H9 (cell line): ENCODE measurements at regions not wholly inside any gene's neighbourhood (a gene's known extent, or its start where the extent isn't known, plus 50 kb on each side); places are given as distances from the start of the nearest gene placed in this dataset.

Source experiments
- DNase-seq: peaks from one replicate; pipeline ENCODE4 v3.0.0-alpha.2; 2017
- H2AFZ ChIP-seq: one replicate; pipeline ENCODE4 v1.6.1; 2013; ENCODE audit warnings: mild to moderate bottlenecking, low read length, control low read depth, moderate library complexity
- H2AK5ac ChIP-seq: 2 replicates; pipeline ENCODE4 v1.6.1; 2013; ENCODE audit warnings: low read length, control low read depth, mixed read lengths; ENCODE audit not compliant: insufficient read length
- H2BK120ac ChIP-seq: one replicate; pipeline ENCODE4 v1.6.1; 2013; ENCODE audit warnings: low read depth, mild to moderate bottlenecking, low read length, control low read depth, inconsistent platforms; ENCODE audit not compliant: poor library complexity, severe bottlenecking
- H2BK12ac ChIP-seq: 2 replicates; pipeline ENCODE4 v1.6.1; 2013; ENCODE audit warnings: low read length, control low read depth, mixed read lengths, low read depth; ENCODE audit not compliant: insufficient read length
- H2BK15ac ChIP-seq: 2 replicates; pipeline ENCODE4 v1.6.1; 2013; ENCODE audit warnings: low read depth, low read length, control low read depth
- H2BK20ac ChIP-seq: one replicate; pipeline ENCODE4 v1.6.1; 2013; ENCODE audit warnings: low read depth, mild to moderate bottlenecking, low read length, control low read depth, inconsistent platforms; ENCODE audit not compliant: poor library complexity, severe bottlenecking
- H2BK5ac ChIP-seq: 2 replicates; pipeline ENCODE4 v1.6.1; 2013; ENCODE audit warnings: low read length, control low read depth, mixed read lengths; ENCODE audit not compliant: insufficient read length
- H3K14ac ChIP-seq: 2 replicates; pipeline ENCODE4 v1.6.1; 2013; ENCODE audit warnings: low read length, control low read depth; ENCODE audit not compliant: insufficient read depth
- H3K18ac ChIP-seq: 2 replicates; pipeline ENCODE4 v1.6.1; 2013; ENCODE audit warnings: low read depth, mild to moderate bottlenecking, mixed read lengths, low read length, control low read depth; ENCODE audit not compliant: insufficient read length
- H3K23ac ChIP-seq: 2 replicates; pipeline ENCODE4 v1.6.1; 2013; ENCODE audit warnings: low read length, control low read depth, mixed read lengths, low read depth; ENCODE audit not compliant: insufficient read length
- H3K23me2 ChIP-seq: 2 replicates; pipeline ENCODE4 v1.6.1; 2013; ENCODE audit warnings: low read depth, mild to moderate bottlenecking, mixed read lengths, low read length, control low read depth; ENCODE audit not compliant: insufficient read length, poor library complexity, severe bottlenecking
- H3K27ac ChIP-seq: 2 replicates; pipeline ENCODE4 v1.5.1; 2013; ENCODE audit warnings: low read length, control low read depth, mixed read lengths, low read depth; ENCODE audit not compliant: insufficient read length
- H3K27me3 ChIP-seq: 2 replicates; pipeline ENCODE4 v1.6.1; 2013; ENCODE audit warnings: low read length, control low read depth, inconsistent platforms; ENCODE audit not compliant: insufficient read depth
- H3K4ac ChIP-seq: 2 replicates; pipeline ENCODE4 v1.6.1; 2013; ENCODE audit warnings: low read depth, mild to moderate bottlenecking, control low read depth, inconsistent platforms, low read length, moderate library complexity
- H3K4me1 ChIP-seq: 2 replicates; pipeline ENCODE4 v1.6.1; 2013; ENCODE audit warnings: low read length, control low read depth, inconsistent platforms; ENCODE audit not compliant: insufficient read depth
- H3K4me2 ChIP-seq: 2 replicates; pipeline ENCODE4 v1.6.1; 2013; ENCODE audit warnings: low read length, control low read depth, mixed read lengths; ENCODE audit not compliant: insufficient read length, insufficient read depth
- H3K56ac ChIP-seq: 2 replicates; pipeline ENCODE4 v1.6.1; 2013; ENCODE audit warnings: low read depth, mild to moderate bottlenecking, mixed read lengths, low read length, control low read depth; ENCODE audit not compliant: insufficient read length
- H3K79me1 ChIP-seq: 2 replicates; pipeline ENCODE4 v1.6.1; 2013; ENCODE audit warnings: low read depth, mild to moderate bottlenecking, moderate library complexity, low read length, control low read depth, inconsistent platforms; ENCODE audit not compliant: insufficient read depth, poor library complexity, severe bottlenecking
- H3K79me2 ChIP-seq: 2 replicates; pipeline ENCODE4 v1.6.1; 2013; ENCODE audit warnings: low read length, control low read depth, inconsistent platforms; ENCODE audit not compliant: insufficient read depth
- H3K9ac ChIP-seq: 2 replicates; pipeline ENCODE4 v1.6.1; 2013; ENCODE audit warnings: low read length, control low read depth, mixed read lengths; ENCODE audit not compliant: insufficient read length; ENCODE audit errors: extremely low read depth
- H3K9me3 ChIP-seq: one replicate; pipeline ENCODE4 v1.6.1; 2013; ENCODE audit warnings: low read depth, low read length, inconsistent platforms; ENCODE audit not compliant: control insufficient read depth
- H3T11ph ChIP-seq: one replicate; pipeline ENCODE4 v1.6.1; 2013; ENCODE audit warnings: mild to moderate bottlenecking, low read length, control low read depth, inconsistent platforms
- H4K20me1 ChIP-seq: one replicate; pipeline ENCODE4 v1.6.1; 2013; ENCODE audit not compliant: control insufficient read depth, insufficient read length, insufficient read depth
- H4K5ac ChIP-seq: 2 replicates; pipeline ENCODE4 v1.6.1; 2013; ENCODE audit warnings: low read depth, mild to moderate bottlenecking, mixed read lengths, low read length, control low read depth; ENCODE audit not compliant: insufficient read length
- H4K8ac ChIP-seq: replicated peaks from 2 replicates; pipeline ENCODE4 v1.6.1; 2013; ENCODE audit warnings: low read length, control low read depth, mixed read lengths, low read depth; ENCODE audit not compliant: insufficient read length
- H4K91ac ChIP-seq: 2 replicates; pipeline ENCODE4 v1.6.1; 2013; ENCODE audit warnings: low read depth, mild to moderate bottlenecking, moderate library complexity, mixed read lengths, low read length, control low read depth; ENCODE audit not compliant: insufficient read length
- H3K27ac Mint-ChIP-seq, 3 experiments: 2 replicates in 2 of 3; 3 replicates in 1 of 3; pipeline ENCODE4 v1.8.0; 2020 to 2021; ENCODE audit warnings: mixed read lengths in 3 of 3, mild to moderate bottlenecking in 1 of 3, moderate library complexity in 1 of 3
- H3K27me3 Mint-ChIP-seq: 2 replicates; pipeline ENCODE4 v1.8.0; 2021; ENCODE audit warnings: low read depth, mild to moderate bottlenecking, moderate library complexity, mixed read lengths
- H3K36me3 Mint-ChIP-seq, 3 experiments: 2 replicates in 2 of 3; 3 replicates in 1 of 3; pipeline ENCODE4 v1.8.0; 2020 to 2021; ENCODE audit warnings: low read depth in 3 of 3, mixed read lengths in 3 of 3; ENCODE audit not compliant: insufficient read depth in 1 of 3
- H3K4me1 Mint-ChIP-seq, 2 experiments: 2 replicates each; pipeline ENCODE4 v1.8.0; 2020; ENCODE audit warnings: mixed read lengths in 2 of 2
- H3K4me3 Mint-ChIP-seq, 2 experiments: 2 replicates in 1 of 2; 3 replicates in 1 of 2; pipeline ENCODE4 v1.8.0; 2020 to 2021; ENCODE audit warnings: mild to moderate bottlenecking in 2 of 2, mixed read lengths in 2 of 2, moderate library complexity in 1 of 2
- H3K9me3 Mint-ChIP-seq, 2 experiments: 2 replicates in 1 of 2; 3 replicates in 1 of 2; pipeline ENCODE4 v1.8.0; 2020; ENCODE audit warnings: mild to moderate bottlenecking in 2 of 2, mixed read lengths in 2 of 2, moderate library complexity in 1 of 2
- CTCF ChIP-seq: fragments of 200-600 bp; sonication (generic); conservative IDR thresholded peaks from 3 replicates; pipeline ENCODE4 v1.8.0; 2021; ENCODE audit warnings: antibody characterized with exemption, mild to moderate bottlenecking
- WGBS: extraction: QIAGEN DNeasy Blood & Tissue Kit; methylation state at CpG from one replicate; pipeline ENCODE4 v1.1.7; 2013; ENCODE audit warnings: missing lambda C conversion rate, low lambda C conversion rate, mixed read lengths; ENCODE audit not compliant: insufficient read length; ENCODE audit errors: extremely low coverage; 5-methylcytosine and 5-hydroxymethylcytosine counted together

- no peaks in the 10 kb centered on the region for H3K23me2 ChIP-seq
- H2BK20ac ChIP-seq, result no peak overlapping the region
- no peaks in the 10 kb centered on the region for H3K4me1 ChIP-seq
- no peak for DNase-seq
- peaks cover 2% of the 10 kb centered on the region for H3K27me3 Mint-ChIP-seq
- H3K14ac ChIP-seq, result no peak overlapping the region
- H4K20me1 ChIP-seq, result no peaks in the 10 kb centered on the region
- H3K4ac ChIP-seq, result no peak overlapping the region
- no peak overlapping the region for H2BK120ac ChIP-seq
- H3K27me3 ChIP-seq, result no peaks in the 10 kb centered on the region
- H3K79me1 ChIP-seq, result no peaks in the 10 kb centered on the region
- no peak overlapping the region for H2AFZ ChIP-seq
- H4K91ac ChIP-seq, result no peak overlapping the region
- TF ChIP-seq CTCF, result no peak
- H3K27ac ChIP-seq, result no peak overlapping the region
- H3T11ph ChIP-seq, result no peak overlapping the region
- no peaks in the 10 kb centered on the region for H3K36me3 Mint-ChIP-seq
- H3K4me3 Mint-ChIP-seq, result no peak overlapping the region
- no peaks in the 10 kb centered on the region for H3K79me2 ChIP-seq
- H2BK12ac ChIP-seq, result no peak overlapping the region
- H4K8ac ChIP-seq, result no peak overlapping the region
- H3K56ac ChIP-seq, result no peak overlapping the region
- H2BK5ac ChIP-seq, result no peak overlapping the region
- H2AK5ac ChIP-seq, result no peak overlapping the region
- H3K4me2 ChIP-seq, result no peak overlapping the region
- peaks cover 5% of the 10 kb centered on the region in 2 experiments; a peak in 3 of 4 replicates for H3K4me1 Mint-ChIP-seq
- H3K9ac ChIP-seq, result no peak overlapping the region
- H3K23ac ChIP-seq, result no peak overlapping the region
- H3K18ac ChIP-seq, result no peak overlapping the region
- WGBS, result no CpG with 5 or more reads among the region's 1 CpG
- no peak overlapping the region for H2BK15ac ChIP-seq
- H4K5ac ChIP-seq, result no peak overlapping the region
- H3K9me3 ChIP-seq, result no peaks in the 10 kb centered on the region
- H3K9me3 Mint-ChIP-seq, result no peaks in the 10 kb centered on the region
- H3K27ac Mint-ChIP-seq, result no peak overlapping the region
These were observed 276.7 kb upstream of the PPARGC1A start for GRCh38 chr4:24166501-24166900.
